Ovary (tissue), 3 donors: ENCODE measurements at regions not wholly inside any gene's neighbourhood (a gene's known extent, or its start where the extent isn't known, plus 50 kb on each side); places are given as distances from the start of the nearest gene placed in this dataset.

Source experiments
- POLR2A ChIP-seq: fragments of 450-650 bp; IDR thresholded peaks from one replicate; pipeline ENCODE4 v1.6.1; 2017; ENCODE audit warnings: antibody characterized with exemption, mild to moderate bottlenecking, moderate library complexity
- TF ChIP-seq, protein P1 (sequence below), 3 donors: fragments of 450-650 bp in 2 of 3; fragments of 200-600 bp in 1 of 3; IDR thresholded peaks; one replicate each; pipeline versions ENCODE4 v1.5.1 to v1.8.0; 2016 to 2022; ENCODE audit warnings: antibody characterized with exemption in 3 of 3, mild to moderate bottlenecking in 1 of 3
- donor health status: DM: no; HTN: no; CAD: no.

- TF ChIP-seq, protein P1, sequence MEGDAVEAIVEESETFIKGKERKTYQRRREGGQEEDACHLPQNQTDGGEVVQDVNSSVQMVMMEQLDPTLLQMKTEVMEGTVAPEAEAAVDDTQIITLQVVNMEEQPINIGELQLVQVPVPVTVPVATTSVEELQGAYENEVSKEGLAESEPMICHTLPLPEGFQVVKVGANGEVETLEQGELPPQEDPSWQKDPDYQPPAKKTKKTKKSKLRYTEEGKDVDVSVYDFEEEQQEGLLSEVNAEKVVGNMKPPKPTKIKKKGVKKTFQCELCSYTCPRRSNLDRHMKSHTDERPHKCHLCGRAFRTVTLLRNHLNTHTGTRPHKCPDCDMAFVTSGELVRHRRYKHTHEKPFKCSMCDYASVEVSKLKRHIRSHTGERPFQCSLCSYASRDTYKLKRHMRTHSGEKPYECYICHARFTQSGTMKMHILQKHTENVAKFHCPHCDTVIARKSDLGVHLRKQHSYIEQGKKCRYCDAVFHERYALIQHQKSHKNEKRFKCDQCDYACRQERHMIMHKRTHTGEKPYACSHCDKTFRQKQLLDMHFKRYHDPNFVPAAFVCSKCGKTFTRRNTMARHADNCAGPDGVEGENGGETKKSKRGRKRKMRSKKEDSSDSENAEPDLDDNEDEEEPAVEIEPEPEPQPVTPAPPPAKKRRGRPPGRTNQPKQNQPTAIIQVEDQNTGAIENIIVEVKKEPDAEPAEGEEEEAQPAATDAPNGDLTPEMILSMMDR (IDR thresholded peaks at IDR 0.05) = no peak
- TF ChIP-seq POLR2A = no peak
Measured at GRCh38 chr12:98402671-98403070, 112.7 kb upstream of the TMPO start.
